G401 (cell line): ENCODE measurements at regions not wholly inside any gene's neighbourhood (a gene's known extent, or its start where the extent isn't known, plus 50 kb on each side); places are given as distances from the start of the nearest gene placed in this dataset.
"Not testable (repeated sequence)": the region's sequence is repeated elsewhere in the genome, so short reads cannot be mapped to it uniquely, and the experiment has no call there.

ENCODE experiments used
- DNase-seq: peaks from one replicate; pipeline ENCODE4 v3.0.0-alpha.2; 2015; ENCODE audit warnings: low spot score
- in situ Hi-C: cut with HindIII; loops from 2 replicates; pipeline ENCODE4 v1.10.0; 2016; ENCODE audit warnings: low sequenced_read_pairs, mixed read lengths

GRCh38 chr5:82551192-82551591 is 273.0 kb upstream of the RPS23 start:
- in situ Hi-C loops: no loop called here
- no peak for DNase-seq

- no peak for DNase-seq
- in situ Hi-C loops: no loop called here
Observed at GRCh38 chr5:82549263-82549662, 271.1 kb upstream of the RPS23 start.

- in situ Hi-C loops: no loop called here
- DNase-seq: no peak
Observed at GRCh38 chr5:82544004-82544403, 265.9 kb upstream of the RPS23 start.

- in situ Hi-C loops: no loop called here
- no peak for DNase-seq
Observed at GRCh38 chr5:82540301-82540700, 262.1 kb upstream of the RPS23 start.

- in situ Hi-C loops: no loop called here
- no peak for DNase-seq
Observed at GRCh38 chr5:82538339-82539034, 260.3 kb upstream of the RPS23 start.

- in situ Hi-C loops: no loop called here
- no peak for DNase-seq
Observed at GRCh38 chr5:82537687-82538306, 259.6 kb upstream of the RPS23 start.

GRCh38 chr5:82534986-82535385 is 256.8 kb upstream of the RPS23 start:
- in situ Hi-C loops: no loop called here
- DNase-seq: no peak

GRCh38 chr5:82532075-82532474 is 253.9 kb upstream of the RPS23 start:
- DNase-seq, in situ Hi-C loops: not testable (repeated sequence)

- no peak for DNase-seq
- in situ Hi-C loops: no loop called here
Observed at GRCh38 chr5:82526540-82526939, 248.4 kb upstream of the RPS23 start.

GRCh38 chr5:82525626-82526025 is 247.5 kb upstream of the RPS23 start:
- no peak for DNase-seq
- in situ Hi-C loops: no loop called here

GRCh38 chr5:82523633-82524032 is 245.5 kb upstream of the RPS23 start:
- no peak for DNase-seq

GRCh38 chr5:82522897-82523296 is 244.7 kb upstream of the RPS23 start:
- no peak for DNase-seq
- in situ Hi-C loops: no loop called here

More at GRCh38 chr5:82523633-82524032, 245.5 kb upstream of the RPS23 start:
- in situ Hi-C loops: no loop called here

GRCh38 chr5:82521431-82522051 is 243.4 kb upstream of the RPS23 start:
- in situ Hi-C loops: no loop called here
- DNase-seq: no peak

- no peak for DNase-seq
- in situ Hi-C loops: no loop called here
Observed at GRCh38 chr5:82519558-82519957, 241.4 kb upstream of the RPS23 start.

GRCh38 chr5:82517544-82518075 is 239.5 kb upstream of the RPS23 start:
- DNase-seq: no peak
- in situ Hi-C loops: no loop called here

GRCh38 chr5:82513738-82514137 is 235.6 kb upstream of the RPS23 start:
- DNase-seq: no peak
- in situ Hi-C loops: no loop called here

- in situ Hi-C loops: no loop called here
- DNase-seq: no peak
Observed at GRCh38 chr5:82512025-82512424, 233.9 kb upstream of the RPS23 start.

GRCh38 chr5:82511134-82511533 is 233.0 kb upstream of the RPS23 start:
- in situ Hi-C loops: no loop called here
- DNase-seq: no peak

GRCh38 chr5:82509762-82510161 is 231.6 kb upstream of the RPS23 start:
- in situ Hi-C loops: no loop called here
- DNase-seq: no peak

- DNase-seq, in situ Hi-C loops: not testable (repeated sequence)
Observed at GRCh38 chr5:82506390-82506789, 228.2 kb upstream of the RPS23 start.
